HEK293 (cell line): ENCODE measurements at regions not wholly inside any gene's neighbourhood (a gene's known extent, or its start where the extent isn't known, plus 50 kb on each side); places are given as distances from the start of the nearest gene placed in this dataset.

ENCODE experiments used
- CTCF ChIA-PET: fragments of 350-600 bp; formaldehyde crosslinking; extraction: SDS; loops from one replicate; lab custom pipeline; 2021; ENCODE audit warnings: antibody characterized with exemption; lab: Yijun Ruan, JAX
- POLR2A ChIA-PET: fragments of 300-600 bp; formaldehyde crosslinking; extraction: SDS; loops from one replicate; lab custom pipeline; 2020; ENCODE audit warnings: antibody characterized with exemption, inconsistent platforms; lab: Yijun Ruan, JAX
- H3K27ac ChIP-seq: fragments of 200-500 bp; sonication (Bioruptor generic); 2 replicates; pipeline ENCODE4 v1.5.1; 2014; ENCODE audit warnings: low read depth, low read length, control low read depth, inconsistent platforms; ENCODE audit errors: extremely low read depth
- H3K36me3 ChIP-seq, 2 experiments: fragments of 200-500 bp in 1 of 2; sonication (Bioruptor generic) in 1 of 2; 1 replicate in 1 of 2; 2 replicates in 1 of 2; pipeline ENCODE4 v1.5.1; 2014 to 2017; ENCODE audit warnings: inconsistent platforms in 2 of 2, low read length in 2 of 2; ENCODE audit not compliant: control insufficient read depth in 2 of 2, insufficient read depth in 1 of 2
- H3K4me1 ChIP-seq: fragments of 200-500 bp; sonication (Bioruptor generic); 2 replicates; pipeline ENCODE4 v1.5.1; 2014; ENCODE audit warnings: mild to moderate bottlenecking, low read length, inconsistent platforms; ENCODE audit not compliant: control insufficient read depth, insufficient read depth
- H3K4me3 ChIP-seq: 2 replicates; pipeline ENCODE4 v1.5.1; 2011; ENCODE audit warnings: low read depth, mild to moderate bottlenecking, control low read depth, low read length, moderate library complexity
- H3K9me3 ChIP-seq: fragments of 200-500 bp; sonication (Bioruptor generic); 2 replicates; pipeline ENCODE4 v1.5.1; 2014; ENCODE audit warnings: low read depth, low read length, inconsistent platforms; ENCODE audit not compliant: control insufficient read depth, insufficient read depth
- EGR2 ChIP-seq: fragments of 450-650 bp; formaldehyde crosslinking; IDR thresholded peaks from 2 replicates; pipeline ENCODE4 v1.5.1; 2016; ENCODE audit warnings: low read depth, missing biosample characterization, missing genetic modification characterization
- KLF10 ChIP-seq: fragments of 450-650 bp; IDR thresholded peaks from 2 replicates; pipeline ENCODE4 v1.5.1; 2018; ENCODE audit warnings: missing biosample characterization, mild to moderate bottlenecking, missing genetic modification characterization
- KLF16 ChIP-seq: fragments of 450-650 bp; formaldehyde crosslinking; IDR thresholded peaks from 2 replicates; pipeline ENCODE4 v1.5.1; 2017; ENCODE audit warnings: missing biosample characterization, missing genetic modification characterization
- MEIS1 ChIP-seq: sonication (generic); formaldehyde crosslinking; IDR thresholded peaks from 2 replicates; pipeline ENCODE4 v1.8.1; 2022; ENCODE audit warnings: missing genetic modification reagents, mild to moderate bottlenecking, borderline replicate concordance
- REST ChIP-seq: fragments of 450-650 bp; formaldehyde crosslinking; IDR thresholded peaks from 2 replicates; pipeline ENCODE4 v1.5.1; 2016; ENCODE audit warnings: missing biosample characterization, missing genetic modification characterization
- ZBTB48 ChIP-seq: fragments of 450-650 bp; formaldehyde crosslinking; IDR thresholded peaks from 2 replicates; pipeline ENCODE4 v1.5.1; 2016; ENCODE audit warnings: missing biosample characterization, missing genetic modification characterization
- ZFP41 ChIP-seq: fragments of 450-650 bp; formaldehyde crosslinking; IDR thresholded peaks from 2 replicates; pipeline ENCODE4 v1.5.1; 2016; ENCODE audit warnings: missing biosample characterization, missing genetic modification characterization, borderline replicate concordance
- ZNF140 ChIP-seq: fragments of 450-650 bp; formaldehyde crosslinking; IDR thresholded peaks from 2 replicates; pipeline ENCODE4 v1.5.1; 2016; ENCODE audit warnings: missing biosample characterization, missing genetic modification characterization
- ZNF157 ChIP-seq: fragments of 450-650 bp; formaldehyde crosslinking; IDR thresholded peaks from 2 replicates; pipeline ENCODE4 v1.5.1; 2016; ENCODE audit warnings: missing biosample characterization, missing genetic modification characterization
- ZNF24 ChIP-seq: fragments of 450-650 bp; formaldehyde crosslinking; IDR thresholded peaks from 2 replicates; pipeline ENCODE4 v1.5.1; 2016; ENCODE audit warnings: missing biosample characterization, missing genetic modification characterization
- ZNF248 ChIP-seq: fragments of 450-650 bp; formaldehyde crosslinking; IDR thresholded peaks from 2 replicates; pipeline ENCODE4 v1.5.1; 2017; ENCODE audit warnings: missing biosample characterization, missing genetic modification characterization
- ZNF266 ChIP-seq: fragments of 450-650 bp; formaldehyde crosslinking; IDR thresholded peaks from 2 replicates; pipeline ENCODE4 v1.5.1; 2016; ENCODE audit warnings: missing biosample characterization, missing genetic modification characterization, low read depth
- ZNF302 ChIP-seq: fragments of 450-650 bp; formaldehyde crosslinking; IDR thresholded peaks from 2 replicates; pipeline ENCODE4 v1.5.1; 2016; ENCODE audit warnings: missing biosample characterization, missing genetic modification characterization, low read depth
- ZNF404 ChIP-seq: fragments of 450-650 bp; formaldehyde crosslinking; IDR thresholded peaks from 2 replicates; pipeline ENCODE4 v1.5.1; 2017; ENCODE audit warnings: missing biosample characterization, missing genetic modification characterization
- ZNF473 ChIP-seq: fragments of 450-650 bp; formaldehyde crosslinking; IDR thresholded peaks from 2 replicates; pipeline ENCODE4 v1.5.1; 2017; ENCODE audit warnings: missing biosample characterization, missing genetic modification characterization
- ZNF561 ChIP-seq: fragments of 450-650 bp; IDR thresholded peaks from 2 replicates; pipeline ENCODE4 v1.5.1; 2018; ENCODE audit warnings: missing biosample characterization, missing genetic modification characterization, borderline replicate concordance
- ZNF571 ChIP-seq: fragments of 450-650 bp; formaldehyde crosslinking; IDR thresholded peaks from 2 replicates; pipeline ENCODE4 v1.5.0; 2017; ENCODE audit warnings: missing biosample characterization, missing genetic modification characterization
- ZNF580 ChIP-seq: fragments of 450-650 bp; formaldehyde crosslinking; IDR thresholded peaks from 2 replicates; pipeline ENCODE4 v1.5.1; 2016; ENCODE audit warnings: missing biosample characterization, missing genetic modification characterization
- ZNF692 ChIP-seq: fragments of 450-650 bp; formaldehyde crosslinking; IDR thresholded peaks from 2 replicates; pipeline ENCODE4 v1.5.1; 2016; ENCODE audit warnings: missing biosample characterization, missing genetic modification characterization
- ZNF785 ChIP-seq: fragments of 450-650 bp; formaldehyde crosslinking; IDR thresholded peaks from 2 replicates; pipeline ENCODE4 v1.5.1; 2016; ENCODE audit warnings: missing biosample characterization, missing genetic modification characterization
- ZNF837 ChIP-seq: fragments of 450-650 bp; formaldehyde crosslinking; IDR thresholded peaks from 2 replicates; pipeline ENCODE4 v1.5.1; 2016; ENCODE audit warnings: missing biosample characterization, missing genetic modification characterization
- ZSCAN5A ChIP-seq: fragments of 450-650 bp; formaldehyde crosslinking; IDR thresholded peaks from 2 replicates; pipeline ENCODE4 v1.5.1; 2016; ENCODE audit warnings: missing biosample characterization, missing genetic modification characterization

DNA sequence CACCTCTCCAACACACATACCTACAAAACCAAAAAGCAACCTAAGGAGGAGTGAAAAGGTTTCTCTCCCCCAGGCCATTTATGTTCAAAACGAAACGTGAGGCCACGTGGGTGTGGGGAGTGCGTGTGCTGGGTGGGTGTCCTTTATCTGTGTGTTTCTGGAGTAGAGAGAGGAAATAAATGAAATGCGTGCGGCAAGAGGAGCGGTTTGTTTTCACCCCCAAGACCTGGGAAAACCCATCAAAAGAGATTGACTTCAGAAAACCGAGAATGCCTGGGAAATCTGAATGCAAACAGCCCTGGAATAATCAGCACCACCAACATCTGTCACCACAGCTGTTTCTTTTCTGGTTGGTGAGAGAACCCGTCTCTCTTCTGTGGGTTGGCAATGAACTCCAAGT lies 137.4 kb downstream of the INSIG2 start (continued):
- no peak for TF ChIP-seq ZNF561
- TF ChIP-seq ZBTB48 = no peak
- TF ChIP-seq ZFP41 (tag by site-specific recombination) = no peak
- no peak for TF ChIP-seq KLF16
- no peak for TF ChIP-seq ZSCAN5A (tag by site-specific recombination)
- TF ChIP-seq, all 188 proteins: peak for 0

- H3K4me3 ChIP-seq = no peak overlapping the region
- H3K4me1 ChIP-seq = no peaks in the 10 kb centered on the region
- CTCF ChIA-PET = no interaction called here
- no peaks in the 10 kb centered on the region for H3K9me3 ChIP-seq
- no peak overlapping the region for H3K27ac ChIP-seq
- H3K36me3 ChIP-seq = no peaks in the 10 kb centered on the region
- POLR2A ChIA-PET = no interaction called here
- no peak for TF ChIP-seq KLF10 (tag by site-specific recombination)
- TF ChIP-seq ZNF24 (tag by site-specific recombination) = no peak
- no peak for TF ChIP-seq REST (tag by site-specific recombination)
- no peak for TF ChIP-seq ZNF266
- no peak for TF ChIP-seq ZNF692
- TF ChIP-seq ZNF248 (tag by site-specific recombination) = no peak
- TF ChIP-seq ZNF785 (tag by site-specific recombination) = no peak
- TF ChIP-seq ZNF580 (tag by site-specific recombination) = no peak
- TF ChIP-seq ZNF473 = no peak
- no peak for TF ChIP-seq ZNF157 (tag by site-specific recombination)
Observed at GRCh38 chr2:118224895-118225311, 136.6 kb downstream of the INSIG2 start.

DNA sequence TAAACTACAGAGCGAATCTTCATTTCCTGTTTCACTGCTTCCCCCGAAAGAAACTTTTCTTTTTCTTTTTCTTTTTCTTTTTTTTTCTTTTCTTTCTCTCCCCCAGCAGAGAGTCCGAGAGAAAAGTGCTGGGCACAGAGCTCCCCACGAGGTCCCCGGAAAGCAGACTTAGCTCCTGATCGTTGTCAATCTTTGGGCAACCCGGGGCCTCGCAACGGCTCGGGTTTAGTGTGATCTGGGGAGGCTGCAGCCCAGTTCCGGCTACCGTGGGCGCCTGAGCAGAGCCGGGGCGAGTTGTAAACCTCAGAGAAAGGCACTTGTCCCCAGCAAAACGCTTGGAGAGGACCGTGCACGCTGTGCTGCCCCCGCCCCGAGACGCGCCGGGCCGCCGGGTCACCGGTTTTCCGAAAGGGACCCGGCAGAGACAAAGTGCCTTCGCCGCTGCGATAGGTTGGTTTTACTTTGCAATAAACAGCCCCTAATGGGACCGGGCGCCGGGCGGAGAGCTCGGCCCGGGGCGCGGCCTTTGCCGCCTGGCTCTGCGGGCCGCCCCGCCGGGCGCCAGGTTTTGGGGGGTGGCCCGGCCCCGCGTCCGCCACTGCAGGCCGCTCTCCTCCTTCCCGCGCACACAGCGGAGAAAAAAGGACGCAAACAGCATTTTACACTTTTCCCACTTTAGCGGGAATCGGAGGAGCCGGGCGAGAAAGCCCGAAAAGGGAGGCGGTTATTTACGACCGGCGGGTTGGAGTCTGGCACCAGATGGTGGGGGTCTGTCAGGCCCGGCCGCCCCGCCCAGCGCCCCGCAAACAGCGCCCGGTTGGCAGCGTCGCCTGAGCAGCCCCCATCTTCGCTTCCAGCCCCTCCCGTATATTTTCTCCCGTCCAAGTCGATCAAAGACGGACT lies 136.0 kb downstream of the INSIG2 start:
- Histone ChIP-seq H3K4me1 (no peaks in the 10 kb centered on the region), H3K36me3 (no peaks in the 10 kb centered on the region), H3K9me3 (no peaks in the 10 kb centered on the region), H3K4me3 (peak overlapping the region; percentile 24; the same call in 1 of the 2 replicates), H3K27ac (no peak overlapping the region)
- CTCF ChIA-PET = interaction anchor here (0.8 kb wide), 1 partner anchor 177 kb away, joined by 3 read pairs; no protein-coding TSS in a partner anchor
- POLR2A ChIA-PET = no interaction called here
- TF ChIP-seq ZNF837 (tag by site-specific recombination) = no peak
- no peak for TF ChIP-seq ZNF404 (tag by site-specific recombination)
- no peak for TF ChIP-seq EGR2
- no peak for TF ChIP-seq MEIS1 (CRISPR knock-in tag)
- TF ChIP-seq ZNF140 = no peak
- no peak for TF ChIP-seq ZNF302
- no peak for TF ChIP-seq ZNF571 (tag by site-specific recombination)
